ENCODE measurements at regions not wholly inside any gene's neighbourhood (a gene's known extent, or its start where the extent isn't known, plus 50 kb on each side); places are given as distances from the start of the nearest gene placed in this dataset.

- Histone ChIP-seq H3K4me3 (no peak overlapping the region), H4K20me1 (ENCODE audit: control insufficient read depth, insufficient read depth) (no peaks in the 10 kb centered on the region), H3K9ac (ENCODE audit: control insufficient read depth, insufficient read depth, low read length) (no peak overlapping the region), H3K36me3 (ENCODE audit: control insufficient read depth in 2 of 2, insufficient read depth in 2 of 2, low read length in 1 of 2) (no peaks in the 10 kb centered on the region), H3K79me2 (ENCODE audit: control insufficient read depth, insufficient read depth, low read length) (no peaks in the 10 kb centered on the region), H3K4me2 (ENCODE audit: control insufficient read depth, insufficient read depth) (no peak overlapping the region), H3K9me3 (replicated peaks; ENCODE audit: control insufficient read depth, insufficient read depth, low read length) (peaks cover 1% of the 10 kb centered on the region; the same call in 1 of the 3 replicates), H2AFZ (ENCODE audit: control insufficient read depth, low read depth, low read length) (no peak overlapping the region), H3K27me3 (replicated peaks in 1 of 2; ENCODE audit: control insufficient read depth in 2 of 2, insufficient read depth in 2 of 2, low read length in 1 of 2) (no peaks in the 10 kb centered on the region), H3K27ac (ENCODE audit: control insufficient read depth, insufficient read depth) (no peak overlapping the region), H3K4me1 (ENCODE audit: control insufficient read depth, insufficient read depth, low read length) (no peaks in the 10 kb centered on the region)
- CTCF ChIA-PET, result interaction anchor here (0.8 to 1.6 kb wide), 4 partner anchors 73 to 460 kb away, joined by 3 to 6 read pairs (median 4); partner anchors contain the start of gene CALCRL
- ATAC-seq (no peak), FAIRE-seq (no peak), DNase-seq (ENCODE audit: low read depth, low spot score) (no peak)
- POLR2A ChIA-PET, result no interaction called here
- RAD21 ChIA-PET (ENCODE audit: unreplicated experiment), result interaction anchor here (1.0 kb wide), 1 partner anchor 129 kb away, joined by 3 read pairs; no protein-coding TSS in a partner anchor
- WGBS (ENCODE audit: insufficient coverage, insufficient replicate concordance, low lambda C conversion rate, missing lambda C conversion rate), result 55% methylated on average over 4 of the region's 4 CpGs
- TF ChIP-seq MYC (IDR thresholded peaks at IDR 0.05; ENCODE audit: insufficient read depth, insufficient read length, insufficient replicate concordance, low read length, severe bottlenecking), result no peak
- TF ChIP-seq CEBPZ (IDR thresholded peaks at IDR 0.05; ENCODE audit: low read depth, low read length), result no peak
- TF ChIP-seq IRF3 (IDR thresholded peaks at IDR 0.05), result no peak
- no peak for TF ChIP-seq CBFB (IDR thresholded peaks at IDR 0.05; ENCODE audit: low read depth)
- SMC1A ChIA-PET (ENCODE audit: uncharacterized antibody, unreplicated experiment), result interaction anchor here (0.5 to 0.9 kb wide), 3 partner anchors 10 to 558 kb away, joined by 3 to 4 read pairs (median 3); no protein-coding TSS in a partner anchor
- intact Hi-C loops (cut with micrococcal nuclease; ENCODE audit: unreplicated experiment), result no loop called here
- in situ Hi-C loops (cut with MboI), result no loop called here
- no TSS peak for BruUV-seq (replicated peaks)
Measured at GRCh38 chr2:186991766-186992417, 142.9 kb upstream of the ZSWIM2 start.

Data from GM12878 (cell line).